Neuronal stem cell (in vitro differentiated cells): ENCODE measurements at regions not wholly inside any gene's neighbourhood (a gene's known extent, or its start where the extent isn't known, plus 50 kb on each side); places are given as distances from the start of the nearest gene placed in this dataset.

Experiments
- DNase-seq: peaks from one replicate; pipeline ENCODE4 v3.0.0-alpha.2; 2013; ENCODE audit warnings: low spot score
- H2AFZ ChIP-seq: one replicate; pipeline ENCODE4 v1.6.1; 2013; ENCODE audit warnings: mild to moderate bottlenecking, low read length, inconsistent platforms
- H2AK5ac ChIP-seq: 2 replicates; pipeline ENCODE4 v1.6.1; 2013; ENCODE audit warnings: low read depth, mild to moderate bottlenecking, inconsistent platforms, low read length, moderate library complexity, mixed read lengths
- H2BK120ac ChIP-seq: 2 replicates; pipeline ENCODE4 v1.6.1; 2013; ENCODE audit warnings: low read depth, mild to moderate bottlenecking, inconsistent platforms, low read length, moderate library complexity, mixed read lengths
- H2BK12ac ChIP-seq: one replicate; pipeline ENCODE4 v1.6.1; 2013; ENCODE audit warnings: low read length, inconsistent platforms
- H2BK15ac ChIP-seq: 2 replicates; pipeline ENCODE4 v1.6.1; 2013; ENCODE audit warnings: mild to moderate bottlenecking, low read length, inconsistent platforms, mixed read lengths
- H2BK5ac ChIP-seq: one replicate; pipeline ENCODE4 v1.6.1; 2013; ENCODE audit warnings: inconsistent platforms, mild to moderate bottlenecking, low read length, moderate library complexity
- H3K14ac ChIP-seq: one replicate; pipeline ENCODE4 v1.6.1; 2013; ENCODE audit warnings: low read length, inconsistent platforms
- H3K18ac ChIP-seq: 2 replicates; pipeline ENCODE4 v1.6.1; 2013; ENCODE audit warnings: low read length, inconsistent platforms
- H3K23ac ChIP-seq: 2 replicates; pipeline ENCODE4 v1.6.1; 2013; ENCODE audit warnings: low read depth, mild to moderate bottlenecking, mixed read lengths, low read length, inconsistent platforms; ENCODE audit not compliant: poor library complexity
- H3K27ac ChIP-seq: replicated peaks from 3 replicates; pipeline ENCODE4 v1.5.1; 2013; ENCODE audit warnings: low read length, inconsistent platforms
- H3K27me3 ChIP-seq, 3 experiments: 2 replicates each; pipeline ENCODE4 v1.6.1; 2013; ENCODE audit warnings: low read length in 3 of 3, mild to moderate bottlenecking in 2 of 3, inconsistent platforms in 1 of 3, low read depth in 1 of 3, mixed read lengths in 1 of 3, moderate library complexity in 1 of 3; ENCODE audit not compliant: control insufficient read depth in 3 of 3, insufficient read depth in 3 of 3
- H3K36me3 ChIP-seq, 2 donors: replicated peaks in 1 of 2; 2 replicates each; pipeline ENCODE4 v1.6.1; 2013; ENCODE audit warnings: low read length in 2 of 2; ENCODE audit not compliant: control insufficient read depth in 2 of 2, insufficient read depth in 2 of 2
- H3K4ac ChIP-seq: 2 replicates; pipeline ENCODE4 v1.6.1; 2013; ENCODE audit warnings: inconsistent platforms, mild to moderate bottlenecking, low read length, moderate library complexity
- H3K4me1 ChIP-seq, 2 donors: 1 replicate in 1 of 2; 2 replicates in 1 of 2; pipeline ENCODE4 v1.6.1; 2013; ENCODE audit warnings: low read length in 2 of 2, low read depth in 1 of 2; ENCODE audit not compliant: control insufficient read depth in 2 of 2, insufficient read depth in 1 of 2
- H3K4me2 ChIP-seq: one replicate; pipeline ENCODE4 v1.6.1; 2013; ENCODE audit warnings: mild to moderate bottlenecking, low read length, inconsistent platforms; ENCODE audit not compliant: insufficient read depth, poor library complexity, severe bottlenecking
- H3K4me3 ChIP-seq, 2 donors: 2 replicates each; pipeline ENCODE4 v1.5.1; 2013; ENCODE audit warnings: low read length in 2 of 2, mild to moderate bottlenecking in 2 of 2, inconsistent platforms in 1 of 2, moderate library complexity in 1 of 2
- H3K79me1 ChIP-seq: one replicate; pipeline ENCODE4 v1.6.1; 2013; ENCODE audit warnings: low read depth, mild to moderate bottlenecking, inconsistent platforms, low read length, moderate library complexity
- H3K9ac ChIP-seq: one replicate; pipeline ENCODE4 v1.6.1; 2013; ENCODE audit warnings: mild to moderate bottlenecking, low read depth, low read length, inconsistent platforms; ENCODE audit not compliant: poor library complexity
- H3K9me3 ChIP-seq, 2 donors: replicated peaks in 1 of 2; 2 replicates each; pipeline versions ENCODE3 to v1.6.1; 2013; ENCODE audit warnings: low read length in 2 of 2, mild to moderate bottlenecking in 2 of 2, inconsistent platforms in 1 of 2, low read depth in 1 of 2, mixed read lengths in 1 of 2, moderate library complexity in 1 of 2; ENCODE audit not compliant: control insufficient read depth in 2 of 2, insufficient read depth in 1 of 2
- H4K8ac ChIP-seq: one replicate; pipeline ENCODE4 v1.6.1; 2013; ENCODE audit warnings: low read depth, mild to moderate bottlenecking, inconsistent platforms, low read length, moderate library complexity
- H4K91ac ChIP-seq: one replicate; pipeline ENCODE4 v1.6.1; 2013; ENCODE audit warnings: low read length, low read depth, mild to moderate bottlenecking, inconsistent platforms; ENCODE audit not compliant: poor library complexity
- WGBS, 2 donors: extraction: QIAGEN DNeasy Blood & Tissue Kit; methylation state at CpG; one replicate each; pipeline ENCODE4 v1.1.7; 2013; ENCODE audit warnings: missing lambda C conversion rate in 2 of 2, mixed read lengths in 1 of 2; ENCODE audit not compliant: insufficient read length in 2 of 2, insufficient replicate concordance in 1 of 2; ENCODE audit errors: extremely low coverage in 2 of 2; 5-methylcytosine and 5-hydroxymethylcytosine counted together

DNA sequence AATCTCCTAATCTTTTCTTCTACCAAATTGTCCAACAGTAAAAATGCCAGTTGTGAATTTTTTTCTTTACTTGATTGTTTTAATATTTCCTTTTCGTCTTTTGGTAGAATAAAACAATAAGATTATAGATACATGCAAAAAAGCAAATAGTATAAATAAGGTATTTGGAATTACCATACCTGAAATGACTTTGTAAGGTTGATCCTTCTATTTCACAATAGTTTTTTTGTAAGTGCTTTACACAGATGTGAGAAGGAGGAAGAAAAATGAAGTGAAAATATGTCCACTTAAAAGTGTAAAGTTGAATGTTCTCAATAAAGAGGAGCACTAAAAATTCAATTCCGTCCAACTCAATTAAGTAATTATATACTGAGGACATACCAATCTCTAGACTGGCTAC lies 457.6 kb downstream of the UTRN start:
- Histone ChIP-seq H2BK120ac (no peak overlapping the region), H3K36me3 (no peaks in the 10 kb centered on the region), H2BK15ac (no peak overlapping the region), H3K4me3 (no peak overlapping the region), H2AK5ac (no peak overlapping the region), H2BK5ac (no peak overlapping the region), H3K9me3 (no peaks in the 10 kb centered on the region), H3K27me3 (no peaks in the 10 kb centered on the region), H3K4me2 (no peak overlapping the region), H3K4ac (no peak overlapping the region), H3K79me1 (no peaks in the 10 kb centered on the region), H3K23ac (no peak overlapping the region), H2BK12ac (no peak overlapping the region), H2AFZ (no peak overlapping the region), H3K18ac (no peak overlapping the region), H4K91ac (no peak overlapping the region), H3K27ac (no peak overlapping the region), H4K8ac (no peak overlapping the region), H3K4me1 (no peaks in the 10 kb centered on the region), H3K9ac (no peak overlapping the region), H3K14ac (no peak overlapping the region)
- no peak for DNase-seq
- WGBS, 2 donors = no CpG with 5 or more reads among the region's 2 CpGs

DNA sequence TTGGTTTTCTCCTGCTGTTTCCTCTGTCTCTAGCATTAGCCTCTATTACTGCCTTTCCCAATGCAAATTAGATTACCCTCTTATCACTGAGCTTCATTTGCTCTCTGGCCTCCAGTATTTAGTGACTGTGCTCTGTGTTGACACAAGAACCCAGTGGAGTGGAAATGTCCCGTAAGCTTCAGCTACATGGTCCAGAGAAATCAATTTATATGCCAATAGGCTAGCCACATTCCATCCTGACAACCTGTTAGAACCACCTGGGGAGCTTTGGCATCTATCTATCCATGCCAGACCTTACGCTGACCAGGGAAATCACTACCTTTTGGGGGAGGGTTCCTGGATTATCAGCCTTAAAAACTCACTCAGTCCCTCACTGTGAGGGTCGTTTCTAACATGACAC lies 459.6 kb downstream of the UTRN start:
- no peaks in the 10 kb centered on the region for H3K79me1 ChIP-seq
- H3K14ac ChIP-seq = no peak overlapping the region
- peaks cover 0 to 14% of the 10 kb centered on the region in 2 donors for H3K36me3 ChIP-seq
- no peak overlapping the region for H2AFZ ChIP-seq
- H3K9me3 ChIP-seq = no peaks in the 10 kb centered on the region
- H3K18ac ChIP-seq = no peak overlapping the region
- no peak overlapping the region for H2BK5ac ChIP-seq
- H3K4me1 ChIP-seq = no peaks in the 10 kb centered on the region
- H3K23ac ChIP-seq = no peak overlapping the region
- H3K4ac ChIP-seq = no peak overlapping the region
- no peaks in the 10 kb centered on the region for H3K27me3 ChIP-seq
- H2BK120ac ChIP-seq = no peak overlapping the region
- no peak overlapping the region for H3K27ac ChIP-seq
- no peak overlapping the region for H2BK15ac ChIP-seq
- H3K9ac ChIP-seq = no peak overlapping the region
- H2BK12ac ChIP-seq = no peak overlapping the region
- no peak overlapping the region for H3K4me2 ChIP-seq
- no peak overlapping the region for H2AK5ac ChIP-seq
- no peak overlapping the region for H3K4me3 ChIP-seq
- H4K91ac ChIP-seq = no peak overlapping the region
- no peak overlapping the region for H4K8ac ChIP-seq
- WGBS, 2 donors = no CpG with 5 or more reads among the region's 3 CpGs
- DNase-seq = no peak

DNA sequence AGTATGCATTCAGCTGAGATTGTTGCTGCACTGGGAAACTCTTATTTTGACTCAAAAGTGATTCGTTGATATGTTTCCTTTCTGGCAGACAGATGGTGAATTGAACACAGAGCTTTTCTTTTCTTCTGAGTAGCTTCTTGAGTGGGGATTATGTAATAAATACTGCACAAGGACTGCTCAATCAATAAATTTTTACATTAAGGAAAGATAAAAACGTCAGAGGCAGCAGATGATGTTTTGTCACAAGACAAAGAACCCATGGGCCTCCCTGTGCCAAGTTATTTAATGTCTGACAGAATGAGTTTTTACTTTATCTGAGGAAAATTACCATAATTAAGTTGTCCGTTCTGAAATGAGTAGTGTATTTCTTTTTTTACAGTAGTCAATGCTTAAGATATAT lies 460.3 kb downstream of the UTRN start:
- Histone ChIP-seq H3K27ac (no peak overlapping the region), H4K91ac (no peak overlapping the region), H3K14ac (no peak overlapping the region), H3K9me3 (no peaks in the 10 kb centered on the region), H3K4me3 (no peak overlapping the region), H3K4ac (no peak overlapping the region), H3K36me3 (peaks cover 0 to 14% of the 10 kb centered on the region in 2 donors), H2BK5ac (no peak overlapping the region), H2AK5ac (no peak overlapping the region), H2BK120ac (no peak overlapping the region), H3K23ac (no peak overlapping the region), H3K4me2 (no peak overlapping the region), H3K4me1 (no peaks in the 10 kb centered on the region), H2AFZ (no peak overlapping the region), H2BK15ac (no peak overlapping the region), H3K18ac (no peak overlapping the region), H3K27me3 (no peaks in the 10 kb centered on the region), H4K8ac (no peak overlapping the region), H3K9ac (no peak overlapping the region), H2BK12ac (no peak overlapping the region), H3K79me1 (no peaks in the 10 kb centered on the region)
- no CpG with 5 or more reads among the region's 3 CpGs for WGBS, 2 donors
- no peak for DNase-seq

DNA sequence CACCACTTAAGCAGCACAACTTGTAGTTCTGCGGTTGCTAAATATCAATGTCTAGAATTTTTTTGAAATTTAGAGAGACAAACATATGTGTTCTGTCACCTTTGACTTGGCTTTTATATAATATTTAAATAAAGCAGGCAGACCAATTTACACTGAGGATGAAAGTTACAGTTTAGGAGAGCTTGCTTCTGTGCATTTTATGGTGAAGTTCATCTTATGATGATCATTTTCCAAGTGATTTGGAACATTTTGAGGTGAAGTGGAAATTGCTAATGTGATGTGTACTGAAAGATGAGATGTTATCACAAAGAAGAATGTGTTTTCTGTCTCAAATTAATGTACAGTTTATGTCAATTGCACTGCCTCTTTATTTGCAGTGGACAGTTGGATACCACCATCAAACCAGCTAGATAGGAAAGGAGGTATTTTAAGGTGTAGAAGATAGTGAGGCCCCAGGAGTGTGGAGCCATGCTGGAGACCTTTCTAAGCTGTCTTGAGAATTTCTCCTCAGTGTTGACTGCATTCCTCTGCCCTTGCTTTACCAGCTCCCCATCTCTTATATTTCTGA lies 461.9 kb downstream of the UTRN start:
- Histone ChIP-seq H3K27ac (no peak overlapping the region), H3K23ac (no peak overlapping the region), H3K4me2 (no peak overlapping the region), H3K79me1 (no peaks in the 10 kb centered on the region), H4K91ac (no peak overlapping the region), H4K8ac (no peak overlapping the region), H2BK5ac (no peak overlapping the region), H3K9me3 (no peaks in the 10 kb centered on the region), H3K36me3 (peaks cover 0 to 21% of the 10 kb centered on the region in 2 donors), H2AFZ (no peak overlapping the region), H3K9ac (no peak overlapping the region), H3K27me3 (no peaks in the 10 kb centered on the region), H2BK15ac (no peak overlapping the region), H3K18ac (no peak overlapping the region), H3K4me1 (no peaks in the 10 kb centered on the region), H2BK12ac (no peak overlapping the region), H3K4ac (no peak overlapping the region), H2BK120ac (no peak overlapping the region), H3K4me3 (no peak overlapping the region), H3K14ac (no peak overlapping the region), H2AK5ac (no peak overlapping the region)
- no CpG with 5 or more reads among the region's 1 CpG for WGBS, 2 donors
- DNase-seq = no peak
